ENCODE measurements at regions not wholly inside any gene's neighbourhood (a gene's known extent, or its start where the extent isn't known, plus 50 kb on each side); places are given as distances from the start of the nearest gene placed in this dataset.

DNA sequence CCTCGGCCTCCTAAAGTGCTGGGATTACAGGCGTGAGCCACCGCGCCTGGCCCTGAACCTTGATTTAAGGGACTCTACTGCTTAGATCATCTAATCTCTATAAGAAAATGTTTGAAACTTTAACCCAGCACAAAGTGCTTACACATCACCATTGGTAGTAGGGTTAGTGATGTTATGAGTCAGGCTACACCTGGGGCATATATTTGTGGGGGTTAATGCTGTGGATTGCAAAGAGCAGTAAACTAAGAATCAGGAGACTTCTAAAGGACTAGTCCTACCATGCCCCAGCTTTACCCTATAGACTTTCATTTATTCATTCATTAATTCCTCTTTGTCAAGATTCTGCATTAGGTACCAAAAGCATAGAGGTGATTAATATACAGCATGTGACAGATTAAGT is 880.5 kb downstream of the TTLL7 start:
- TF ChIP-seq POLR2AphosphoS5 (IDR thresholded peaks at IDR 0.05; ENCODE audit: low read depth, low read length) = no peak
- TF ChIP-seq TAF1 (IDR thresholded peaks at IDR 0.05; ENCODE audit: borderline replicate concordance, insufficient read depth, low read length) = no peak
- TF ChIP-seq SIN3A (IDR thresholded peaks at IDR 0.05; ENCODE audit: borderline replicate concordance, insufficient read depth, low read length) = no peak
- TF ChIP-seq, protein P1, sequence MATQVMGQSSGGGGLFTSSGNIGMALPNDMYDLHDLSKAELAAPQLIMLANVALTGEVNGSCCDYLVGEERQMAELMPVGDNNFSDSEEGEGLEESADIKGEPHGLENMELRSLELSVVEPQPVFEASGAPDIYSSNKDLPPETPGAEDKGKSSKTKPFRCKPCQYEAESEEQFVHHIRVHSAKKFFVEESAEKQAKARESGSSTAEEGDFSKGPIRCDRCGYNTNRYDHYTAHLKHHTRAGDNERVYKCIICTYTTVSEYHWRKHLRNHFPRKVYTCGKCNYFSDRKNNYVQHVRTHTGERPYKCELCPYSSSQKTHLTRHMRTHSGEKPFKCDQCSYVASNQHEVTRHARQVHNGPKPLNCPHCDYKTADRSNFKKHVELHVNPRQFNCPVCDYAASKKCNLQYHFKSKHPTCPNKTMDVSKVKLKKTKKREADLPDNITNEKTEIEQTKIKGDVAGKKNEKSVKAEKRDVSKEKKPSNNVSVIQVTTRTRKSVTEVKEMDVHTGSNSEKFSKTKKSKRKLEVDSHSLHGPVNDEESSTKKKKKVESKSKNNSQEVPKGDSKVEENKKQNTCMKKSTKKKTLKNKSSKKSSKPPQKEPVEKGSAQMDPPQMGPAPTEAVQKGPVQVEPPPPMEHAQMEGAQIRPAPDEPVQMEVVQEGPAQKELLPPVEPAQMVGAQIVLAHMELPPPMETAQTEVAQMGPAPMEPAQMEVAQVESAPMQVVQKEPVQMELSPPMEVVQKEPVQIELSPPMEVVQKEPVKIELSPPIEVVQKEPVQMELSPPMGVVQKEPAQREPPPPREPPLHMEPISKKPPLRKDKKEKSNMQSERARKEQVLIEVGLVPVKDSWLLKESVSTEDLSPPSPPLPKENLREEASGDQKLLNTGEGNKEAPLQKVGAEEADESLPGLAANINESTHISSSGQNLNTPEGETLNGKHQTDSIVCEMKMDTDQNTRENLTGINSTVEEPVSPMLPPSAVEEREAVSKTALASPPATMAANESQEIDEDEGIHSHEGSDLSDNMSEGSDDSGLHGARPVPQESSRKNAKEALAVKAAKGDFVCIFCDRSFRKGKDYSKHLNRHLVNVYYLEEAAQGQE (IDR thresholded peaks at IDR 0.05; ENCODE audit: insufficient read depth in 1 of 2, low read depth in 2 of 2, low read length in 2 of 2) = no peak
- no peak for TF ChIP-seq FOXP2 (optimal IDR thresholded peaks at IDR 0.05; ENCODE audit: borderline replicate concordance, extremely low read depth, extremely low read length, insufficient read depth)

DNA sequence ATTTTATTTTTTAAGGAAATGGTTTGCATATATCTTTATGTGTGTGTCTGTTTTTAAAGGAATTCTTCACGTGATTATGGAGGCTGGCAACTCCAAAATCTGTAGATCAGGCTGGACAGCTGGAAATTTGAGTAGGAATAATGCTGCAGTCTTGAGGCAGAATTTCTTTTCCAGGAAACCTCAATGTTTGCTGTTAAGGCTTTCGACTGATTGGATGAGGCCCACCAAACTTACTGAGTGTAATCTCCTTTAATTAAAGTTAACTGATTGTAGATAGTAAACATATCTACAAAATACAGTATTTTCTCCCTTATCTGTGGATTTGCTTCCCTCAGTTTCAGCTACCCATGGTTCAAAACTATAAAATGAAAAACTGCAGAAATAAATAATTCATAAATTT is 883.1 kb downstream of the TTLL7 start:
- TF ChIP-seq POLR2AphosphoS5 (IDR thresholded peaks at IDR 0.05; ENCODE audit: low read depth, low read length) (no peak), SIN3A (IDR thresholded peaks at IDR 0.05; ENCODE audit: borderline replicate concordance, insufficient read depth, low read length) (no peak), TAF1 (IDR thresholded peaks at IDR 0.05; ENCODE audit: borderline replicate concordance, insufficient read depth, low read length) (no peak)
- TF ChIP-seq, protein P1 (IDR thresholded peaks at IDR 0.05; ENCODE audit: insufficient read depth in 1 of 2, low read depth in 2 of 2, low read length in 2 of 2) = no peak

DNA sequence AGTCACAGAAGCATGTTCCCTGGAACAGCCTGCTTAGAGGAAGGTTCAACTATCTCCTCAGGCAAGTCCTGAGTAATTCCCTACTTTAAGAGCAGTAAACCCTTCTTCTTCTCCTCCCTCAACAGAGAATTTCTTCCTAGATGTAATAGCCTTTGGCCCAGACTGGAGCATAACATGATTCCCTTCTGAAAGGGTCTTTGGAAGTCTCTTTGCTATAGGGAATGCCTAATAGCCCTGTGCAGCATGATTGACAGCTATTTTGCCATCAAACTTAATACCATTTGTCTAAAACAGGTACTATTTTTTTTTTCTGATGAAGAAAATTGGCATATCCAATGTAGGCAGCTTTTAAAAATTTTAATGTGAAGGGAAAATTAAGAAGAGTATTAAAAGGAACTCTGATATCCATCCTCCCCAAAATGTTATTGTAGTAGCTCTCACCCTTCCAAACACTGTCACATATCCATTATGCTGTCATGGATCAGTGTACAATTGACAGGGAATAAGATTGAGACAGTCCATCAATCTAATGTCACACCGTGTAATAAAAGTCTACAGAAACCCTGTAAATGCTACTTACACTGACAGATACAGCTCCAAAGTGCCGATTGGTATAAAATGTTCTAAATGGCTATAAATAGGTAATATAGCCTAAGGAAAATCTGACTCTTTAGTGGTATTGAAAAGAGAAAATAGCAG is 884.6 kb downstream of the TTLL7 start:
- TF ChIP-seq POLR2AphosphoS5 (IDR thresholded peaks at IDR 0.05; ENCODE audit: low read depth, low read length) = no peak
- TF ChIP-seq, protein P1 (IDR thresholded peaks at IDR 0.05; ENCODE audit: insufficient read depth in 1 of 2, low read depth in 2 of 2, low read length in 2 of 2) = no peak
- no peak for TF ChIP-seq FOXP2 (optimal IDR thresholded peaks at IDR 0.05; ENCODE audit: borderline replicate concordance, extremely low read depth, extremely low read length, insufficient read depth)
- no peak for TF ChIP-seq TAF1 (IDR thresholded peaks at IDR 0.05; ENCODE audit: borderline replicate concordance, insufficient read depth, low read length)
- no peak for TF ChIP-seq SIN3A (IDR thresholded peaks at IDR 0.05; ENCODE audit: borderline replicate concordance, insufficient read depth, low read length)

DNA sequence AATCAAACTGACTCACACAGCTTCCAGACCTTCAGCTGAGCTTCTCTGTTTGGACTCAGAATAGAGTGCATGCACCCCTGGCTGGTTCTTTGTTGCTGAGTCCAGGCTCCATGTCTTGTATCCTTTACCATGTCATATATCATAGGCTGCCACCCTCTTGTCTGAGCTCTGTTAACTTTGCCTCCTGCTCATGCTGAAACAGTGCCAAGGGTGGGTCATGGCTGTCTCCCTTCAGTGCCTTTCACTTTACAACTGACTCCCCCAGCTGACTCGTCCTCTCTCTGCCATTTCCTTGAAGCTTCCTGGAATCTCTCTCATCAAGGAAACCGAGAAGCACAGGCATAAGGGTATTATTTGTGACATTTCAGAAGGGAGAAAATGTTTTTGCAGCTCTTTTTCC is 885.3 kb downstream of the TTLL7 start:
- TF ChIP-seq, protein P1 (IDR thresholded peaks at IDR 0.05; ENCODE audit: insufficient read depth in 1 of 2, low read depth in 2 of 2, low read length in 2 of 2) = no peak
- TF ChIP-seq SIN3A (IDR thresholded peaks at IDR 0.05; ENCODE audit: borderline replicate concordance, insufficient read depth, low read length) (no peak), POLR2AphosphoS5 (IDR thresholded peaks at IDR 0.05; ENCODE audit: low read depth, low read length) (no peak), TAF1 (IDR thresholded peaks at IDR 0.05; ENCODE audit: borderline replicate concordance, insufficient read depth, low read length) (no peak), FOXP2 (optimal IDR thresholded peaks at IDR 0.05; ENCODE audit: borderline replicate concordance, extremely low read depth, extremely low read length, insufficient read depth) (no peak)
